Type B pancreatic cell (in vitro differentiated cells): ENCODE measurements at regions not wholly inside any gene's neighbourhood (a gene's known extent, or its start where the extent isn't known, plus 50 kb on each side); places are given as distances from the start of the nearest gene placed in this dataset.
"Not testable (repeated sequence)": the region's sequence is repeated elsewhere in the genome, so short reads cannot be mapped to it uniquely, and the experiment has no call there.

ENCODE experiments used
- DNase-seq: peaks from one replicate; pipeline ENCODE4 v3.0.0; 2021; ENCODE audit warnings: mixed read lengths; ENCODE audit not compliant: unreplicated experiment; ENCODE audit errors: extremely low spot score
- H3K27ac Mint-ChIP-seq: 2 replicates; pipeline ENCODE4 v1.8.0; 2021; ENCODE audit warnings: mild to moderate bottlenecking, mixed read lengths
- H3K27me3 Mint-ChIP-seq: 2 replicates; pipeline ENCODE4 v1.8.0; 2021; ENCODE audit warnings: mixed read lengths
- H3K36me3 Mint-ChIP-seq: 2 replicates; pipeline ENCODE4 v1.8.0; 2021; ENCODE audit warnings: mixed read lengths
- H3K4me1 Mint-ChIP-seq: one replicate; pipeline ENCODE4 v1.8.0; 2021; ENCODE audit warnings: mixed read lengths; ENCODE audit not compliant: unreplicated experiment
- H3K4me3 Mint-ChIP-seq: 2 replicates; pipeline ENCODE4 v1.8.0; 2021; ENCODE audit warnings: mild to moderate bottlenecking, mixed read lengths
- H3K9me3 Mint-ChIP-seq: 2 replicates; pipeline ENCODE4 v1.8.0; 2021; ENCODE audit warnings: mixed read lengths

GRCh38 chr17:30731210-30732132 is 93.0 kb downstream of the CRLF3 start:
- Mint-ChIP-seq H3K27ac (peak overlapping the region; percentile 89), H3K4me3 (peak overlapping the region; percentile 95), H3K36me3 (peaks cover 11% of the 10 kb centered on the region), H3K4me1 (peaks cover 23% of the 10 kb centered on the region)
- DNase-seq = peak; percentile 89
- not testable (repeated sequence) for H3K27me3 Mint-ChIP-seq, H3K9me3 Mint-ChIP-seq

DNA sequence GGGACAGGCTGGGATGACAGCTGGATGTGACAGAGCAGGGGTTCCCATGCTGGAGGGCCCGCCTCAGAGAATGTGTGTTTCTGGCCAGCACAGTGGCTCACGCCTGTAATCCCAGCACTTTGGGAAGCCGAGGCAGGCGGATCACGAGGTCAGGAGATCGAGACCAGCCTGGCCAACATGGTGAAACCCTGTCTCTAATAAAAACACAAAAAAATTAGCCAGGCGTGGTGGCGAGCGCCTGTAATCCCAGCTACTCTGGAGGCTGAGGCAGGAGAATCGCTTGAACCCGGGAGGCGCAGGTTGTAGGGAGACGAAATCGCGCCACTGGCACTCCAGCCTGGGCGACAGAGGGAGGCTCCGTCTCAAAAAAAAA is 93.7 kb downstream of the CRLF3 start:
- not testable (repeated sequence) for DNase-seq, H3K27me3 Mint-ChIP-seq, H3K9me3 Mint-ChIP-seq
- Mint-ChIP-seq H3K36me3 (peaks cover 11% of the 10 kb centered on the region), H3K4me3 (peak overlapping the region; percentile 95), H3K4me1 (peaks cover 23% of the 10 kb centered on the region), H3K27ac (peak overlapping the region; percentile 89)

DNA sequence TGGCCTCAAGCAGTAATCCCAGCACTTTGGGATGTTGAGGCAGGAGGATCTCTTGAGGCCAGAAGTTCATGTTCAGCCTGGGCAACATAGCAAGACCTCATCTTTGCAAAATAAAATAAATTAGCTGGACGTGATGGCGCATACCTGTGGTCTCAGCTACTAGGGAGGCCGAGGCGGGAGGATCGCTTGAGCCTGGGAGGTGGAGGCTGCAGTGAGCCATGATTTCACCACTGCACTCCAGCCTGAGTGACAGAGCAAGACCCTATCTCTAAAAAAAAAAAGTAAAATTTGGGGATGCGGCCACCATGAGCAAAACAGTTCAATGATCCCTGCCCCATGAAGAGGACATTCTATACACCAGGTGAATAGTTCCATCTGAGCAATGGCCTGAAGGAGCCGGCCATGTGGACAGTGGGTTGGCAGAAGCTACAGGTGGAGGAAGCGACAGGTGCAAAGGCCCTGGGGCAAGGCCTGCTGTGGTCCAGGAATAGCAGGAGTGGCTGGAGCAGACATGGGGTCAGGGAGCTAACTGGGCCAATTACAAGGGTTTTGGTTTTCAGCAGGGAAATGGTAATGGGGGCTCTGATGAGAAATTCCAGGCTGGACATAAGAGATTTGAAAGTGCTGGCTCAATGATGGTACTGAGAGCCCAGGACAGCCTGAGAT is 94.2 kb downstream of the CRLF3 start:
- DNase-seq = peak; percentile 49
- H3K4me1 Mint-ChIP-seq = peaks cover 20% of the 10 kb centered on the region
- peak overlapping the region; percentile 95 for H3K4me3 Mint-ChIP-seq
- H3K27me3 Mint-ChIP-seq, H3K9me3 Mint-ChIP-seq, H3K36me3 Mint-ChIP-seq: not testable (repeated sequence)
- peak overlapping the region; percentile 89 for H3K27ac Mint-ChIP-seq

- DNase-seq = peak; percentile 54
- not testable (repeated sequence) for H3K27me3 Mint-ChIP-seq, H3K9me3 Mint-ChIP-seq, H3K36me3 Mint-ChIP-seq
- peak overlapping the region; percentile 89 for H3K27ac Mint-ChIP-seq
- peak overlapping the region; percentile 95 for H3K4me3 Mint-ChIP-seq
- H3K4me1 Mint-ChIP-seq = peaks cover 19% of the 10 kb centered on the region
These were observed 94.9 kb downstream of the CRLF3 start for GRCh38 chr17:30729471-30730170.

GRCh38 chr17:30727517-30727916 is 97.0 kb downstream of the CRLF3 start:
- DNase-seq = peak; percentile 59
- not testable (repeated sequence) for H3K4me1 Mint-ChIP-seq, H3K4me3 Mint-ChIP-seq, H3K27ac Mint-ChIP-seq, H3K27me3 Mint-ChIP-seq, H3K9me3 Mint-ChIP-seq, H3K36me3 Mint-ChIP-seq

DNA sequence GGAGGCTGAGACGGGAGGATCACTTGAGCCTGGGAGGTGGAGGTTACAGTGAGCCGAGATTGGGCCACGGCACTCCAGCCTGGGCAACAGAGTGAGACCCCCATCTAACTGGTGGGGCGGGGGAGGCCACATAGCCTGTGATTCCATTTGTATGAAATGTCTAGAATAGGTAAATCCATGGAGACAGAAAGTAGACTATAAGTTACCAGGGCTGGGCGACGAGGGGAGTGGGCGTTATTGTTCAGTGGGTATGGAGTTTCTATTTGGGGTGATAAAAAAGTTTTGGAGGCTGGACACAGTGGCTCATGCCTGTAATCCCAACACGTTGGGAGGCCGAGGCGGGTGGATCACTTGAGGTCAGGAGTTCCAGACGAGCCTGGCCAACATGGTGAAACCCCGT is 97.8 kb downstream of the CRLF3 start:
- not testable (repeated sequence) for H3K27me3 Mint-ChIP-seq, H3K9me3 Mint-ChIP-seq, H3K27ac Mint-ChIP-seq, H3K4me3 Mint-ChIP-seq, H3K4me1 Mint-ChIP-seq, H3K36me3 Mint-ChIP-seq
- DNase-seq = peak; percentile 55

DNA sequence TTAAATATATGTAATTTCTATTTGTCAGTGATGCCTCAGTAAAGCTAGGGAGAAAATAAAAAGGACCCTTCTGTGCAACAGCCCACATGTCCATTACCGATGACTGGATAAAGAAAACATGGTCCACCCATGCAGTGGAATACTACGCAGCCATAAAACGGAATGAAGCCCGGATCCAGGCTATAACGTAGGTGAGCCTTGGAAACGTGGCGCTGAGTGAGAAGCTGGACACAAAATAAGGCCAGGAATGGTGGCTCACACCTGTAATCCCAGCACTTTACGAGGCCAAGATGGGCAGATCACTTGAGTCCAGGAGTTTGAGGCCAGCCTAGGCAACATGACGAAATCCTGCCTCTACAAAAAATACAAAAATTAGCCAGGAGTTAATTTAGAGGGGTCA is 98.2 kb downstream of the CRLF3 start:
- DNase-seq = peak; percentile 11
- H3K4me1 Mint-ChIP-seq, H3K36me3 Mint-ChIP-seq, H3K9me3 Mint-ChIP-seq, H3K4me3 Mint-ChIP-seq, H3K27me3 Mint-ChIP-seq, H3K27ac Mint-ChIP-seq: not testable (repeated sequence)

- not testable (repeated sequence) for H3K27ac Mint-ChIP-seq, H3K4me1 Mint-ChIP-seq, H3K4me3 Mint-ChIP-seq, H3K27me3 Mint-ChIP-seq, H3K9me3 Mint-ChIP-seq, H3K36me3 Mint-ChIP-seq
- DNase-seq = peak; percentile 34
These were observed 100.3 kb downstream of the CRLF3 start for GRCh38 chr17:30724034-30724650.

- H3K9me3 Mint-ChIP-seq, H3K27me3 Mint-ChIP-seq, H3K4me3 Mint-ChIP-seq, H3K36me3 Mint-ChIP-seq, H3K27ac Mint-ChIP-seq, H3K4me1 Mint-ChIP-seq: not testable (repeated sequence)
- peak; percentile 45 for DNase-seq
These were observed 102.2 kb downstream of the CRLF3 start for GRCh38 chr17:30722114-30722780.

- H3K27me3 Mint-ChIP-seq, H3K9me3 Mint-ChIP-seq, H3K27ac Mint-ChIP-seq, H3K4me1 Mint-ChIP-seq, H3K4me3 Mint-ChIP-seq, H3K36me3 Mint-ChIP-seq: not testable (repeated sequence)
- peak; percentile 34 for DNase-seq
These were observed 103.5 kb downstream of the CRLF3 start for GRCh38 chr17:30720971-30721370.
